Hepatocyte (in vitro differentiated cells): ENCODE measurements at regions not wholly inside any gene's neighbourhood (a gene's known extent, or its start where the extent isn't known, plus 50 kb on each side); places are given as distances from the start of the nearest gene placed in this dataset. TPM values are rescaled to one million over a fixed set of nuclear protein-coding genes. Genes with fewer than 3 reads are reported as not detected.
"Not testable (repeated sequence)": the region's sequence is repeated elsewhere in the genome, so short reads cannot be mapped to it uniquely, and the experiment has no call there.

ENCODE experiments used
- DNase-seq: peaks from one replicate; pipeline ENCODE4 v3.0.0-alpha.2; 2016; ENCODE audit warnings: low spot score
- H2AFZ ChIP-seq: fragments of 200-600 bp; sonication (generic); 2 replicates; pipeline ENCODE4 v1.6.0; 2016; ENCODE audit warnings: antibody characterized with exemption, mild to moderate bottlenecking
- H3K27ac ChIP-seq: fragments of 200-600 bp; sonication (generic); 2 replicates; pipeline ENCODE4 v1.5.1; 2016; ENCODE audit warnings: mild to moderate bottlenecking
- H3K27me3 ChIP-seq: fragments of 200-600 bp; sonication (generic); 2 replicates; pipeline ENCODE4 v1.6.1; 2016
- H3K36me3 ChIP-seq: fragments of 200-600 bp; sonication (generic); replicated peaks from 2 replicates; pipeline ENCODE4 v1.5.1; 2016; ENCODE audit warnings: low read depth; ENCODE audit not compliant: insufficient read depth
- H3K4me1 ChIP-seq: fragments of 200-600 bp; sonication (generic); 2 replicates; pipeline ENCODE4 v1.5.1; 2016; ENCODE audit warnings: mild to moderate bottlenecking, moderate library complexity; ENCODE audit not compliant: insufficient read depth
- H3K4me2 ChIP-seq: fragments of 200-600 bp; sonication (generic); 2 replicates; pipeline ENCODE4 v1.6.0; 2016
- H3K4me3 ChIP-seq: fragments of 200-600 bp; sonication (generic); 2 replicates; pipeline ENCODE4 v1.5.1; 2016; ENCODE audit warnings: mild to moderate bottlenecking
- H3K79me2 ChIP-seq: fragments of 200-600 bp; sonication (generic); 2 replicates; pipeline ENCODE4 v1.6.0; 2017; ENCODE audit warnings: mild to moderate bottlenecking
- H3K9me2 ChIP-seq: fragments of 200-600 bp; sonication (generic); replicated peaks from 2 replicates; pipeline ENCODE4 v1.6.0; 2017; ENCODE audit warnings: mild to moderate bottlenecking; ENCODE audit not compliant: insufficient read depth
- H3K9me3 ChIP-seq: fragments of 200-600 bp; sonication (generic); 2 replicates; pipeline ENCODE4 v1.5.1; 2016; ENCODE audit warnings: low read depth, mild to moderate bottlenecking
- H4K20me1 ChIP-seq: fragments of 200-600 bp; sonication (generic); 2 replicates; pipeline ENCODE4 v1.6.0; 2016; ENCODE audit warnings: mild to moderate bottlenecking; ENCODE audit not compliant: insufficient read depth, poor library complexity, severe bottlenecking
- CTCF ChIP-seq: fragments of 200-600 bp; sonication (generic); IDR thresholded peaks from 2 replicates; pipeline ENCODE4 v1.5.1; 2016; ENCODE audit warnings: antibody characterized with exemption, mild to moderate bottlenecking; ENCODE audit not compliant: poor library complexity
- EZH2 ChIP-seq: fragments of 200-600 bp; sonication (generic); IDR thresholded peaks from 2 replicates; pipeline ENCODE4 v1.6.1; 2016; ENCODE audit warnings: antibody characterized with exemption, mild to moderate bottlenecking, borderline replicate concordance
- EZH2phosphoT487 ChIP-seq: fragments of 200-600 bp; sonication (generic); IDR thresholded peaks from one replicate; pipeline ENCODE4 v1.6.1; 2018; ENCODE audit warnings: antibody characterized with exemption, mild to moderate bottlenecking, low read depth, moderate library complexity; ENCODE audit not compliant: unreplicated experiment, severe bottlenecking
- WGBS: methylation state at CpG from one replicate; pipeline ENCODE4 v1.1.6; 2016; ENCODE audit warnings: low lambda C conversion rate; ENCODE audit errors: missing lambda C conversion rate; 5-methylcytosine and 5-hydroxymethylcytosine counted together
- small RNA-seq: library from RNA; depleted of rRNA; stranded (forward); fragments of <200 nt; gene quantifications from one replicate; pipeline ENCODE3, GENCODE V24; 2014

GRCh38 chrX:87140800-87141483 is 376.7 kb upstream of the KLHL4 start:
- Histone ChIP-seq H3K27me3 (no peaks in the 10 kb centered on the region), H2AFZ (no peak overlapping the region), H3K4me2 (no peak overlapping the region), H3K4me3 (no peak overlapping the region), H3K36me3 (no peaks in the 10 kb centered on the region), H4K20me1 (no peaks in the 10 kb centered on the region), H3K79me2 (no peaks in the 10 kb centered on the region), H3K9me3 (no peaks in the 10 kb centered on the region), H3K9me2 (no peaks in the 10 kb centered on the region), H3K27ac (no peak overlapping the region), H3K4me1 (no peaks in the 10 kb centered on the region)
- DNase-seq, result no peak
- WGBS, result 88% methylated on average over 18 of the region's 18 CpGs
- TF ChIP-seq EZH2 (no peak), EZH2phosphoT487 (no peak), CTCF (no peak)

GRCh38 chrX:87160435-87161010 is 357.1 kb upstream of the KLHL4 start:
- 77% methylated on average over 4 of the region's 4 CpGs for WGBS
- Histone ChIP-seq H3K27ac (no peak overlapping the region), H3K9me3 (no peaks in the 10 kb centered on the region), H3K9me2 (no peaks in the 10 kb centered on the region), H4K20me1 (no peaks in the 10 kb centered on the region), H3K4me3 (no peak overlapping the region), H3K4me2 (no peak overlapping the region), H3K4me1 (no peaks in the 10 kb centered on the region), H3K79me2 (no peaks in the 10 kb centered on the region), H3K36me3 (no peaks in the 10 kb centered on the region), H3K27me3 (no peaks in the 10 kb centered on the region), H2AFZ (no peak overlapping the region)
- TF ChIP-seq EZH2 (no peak), EZH2phosphoT487 (no peak), CTCF (no peak)
- DNase-seq, result no peak

GRCh38 chrX:87167841-87168240 is 349.8 kb upstream of the KLHL4 start:
- no peak for DNase-seq
- Histone ChIP-seq H3K4me3 (no peak overlapping the region), H3K27me3 (no peaks in the 10 kb centered on the region), H3K9me3 (no peaks in the 10 kb centered on the region), H3K9me2 (no peaks in the 10 kb centered on the region), H4K20me1 (no peaks in the 10 kb centered on the region), H3K27ac (no peak overlapping the region), H3K4me2 (no peak overlapping the region), H3K36me3 (no peaks in the 10 kb centered on the region), H3K79me2 (no peaks in the 10 kb centered on the region), H3K4me1 (no peaks in the 10 kb centered on the region), H2AFZ (no peak overlapping the region)
- TF ChIP-seq EZH2phosphoT487 (no peak), EZH2 (no peak), CTCF (no peak)

- H3K27ac ChIP-seq, H3K36me3 ChIP-seq, H3K9me2 ChIP-seq, H4K20me1 ChIP-seq, H3K4me3 ChIP-seq, H3K4me1 ChIP-seq, H3K27me3 ChIP-seq, H3K9me3 ChIP-seq, H2AFZ ChIP-seq, H3K79me2 ChIP-seq, DNase-seq, H3K4me2 ChIP-seq: not testable (repeated sequence)
Measured at GRCh38 chrX:87178009-87178408, 339.6 kb upstream of the KLHL4 start.

Small RNAs in the stretch of these regions (small RNA-seq; reads per million reads assigned to genes)
- gene RF00279, result 0.19 reads per million
- not detected for gene Z82210.1
